SKM-1 treated with dmso at 0.1 percent for 144 hours (cell line): ENCODE measurements at regions not wholly inside any gene's neighbourhood (a gene's known extent, or its start where the extent isn't known, plus 50 kb on each side); places are given as distances from the start of the nearest gene placed in this dataset.
"Not testable (repeated sequence)": the region's sequence is repeated elsewhere in the genome, so short reads cannot be mapped to it uniquely, and the experiment has no call there.

ENCODE experiments used
- DNase-seq: peaks from one replicate; lab custom pipeline; 2025; ENCODE audit not compliant: unreplicated experiment; lab: John Stamatoyannopoulos, UW

- DNase-seq: no peak
These were observed 819.6 kb downstream of the RNF144A start for GRCh38 chr2:7736646-7737305.

- DNase-seq: no peak
These were observed 821.4 kb downstream of the RNF144A start for GRCh38 chr2:7738596-7738995.

GRCh38 chr2:7740114-7740513 lies 822.9 kb downstream of the RNF144A start:
- DNase-seq: no peak

- no peak for DNase-seq
These were observed 825.1 kb downstream of the RNF144A start for GRCh38 chr2:7742301-7742700.

- no peak for DNase-seq
These were observed 827.6 kb downstream of the RNF144A start for GRCh38 chr2:7744827-7745226.

- DNase-seq: no peak
These were observed 828.2 kb downstream of the RNF144A start for GRCh38 chr2:7745369-7745768.

GRCh38 chr2:7748717-7749415 lies 831.7 kb downstream of the RNF144A start:
- no peak for DNase-seq

GRCh38 chr2:7749895-7750559 lies 832.8 kb downstream of the RNF144A start:
- DNase-seq: no peak

GRCh38 chr2:7752291-7752690 lies 835.1 kb downstream of the RNF144A start:
- DNase-seq: no peak

GRCh38 chr2:7753777-7754176 lies 836.6 kb downstream of the RNF144A start:
- DNase-seq: no peak

GRCh38 chr2:7755879-7756278 lies 838.7 kb downstream of the RNF144A start:
- DNase-seq: no peak

GRCh38 chr2:7758073-7758759 lies 841.0 kb downstream of the RNF144A start:
- no peak for DNase-seq

GRCh38 chr2:7759898-7760297 lies 842.7 kb downstream of the RNF144A start:
- no peak for DNase-seq

GRCh38 chr2:7763418-7763817 lies 846.2 kb downstream of the RNF144A start:
- DNase-seq: not testable (repeated sequence)

- no peak for DNase-seq
These were observed 848.0 kb downstream of the RNF144A start for GRCh38 chr2:7765236-7765635.

- no peak for DNase-seq
These were observed 849.0 kb downstream of the RNF144A start for GRCh38 chr2:7766088-7766722.

GRCh38 chr2:7766978-7767565 lies 849.9 kb downstream of the RNF144A start:
- no peak for DNase-seq

GRCh38 chr2:7767902-7768301 lies 850.7 kb downstream of the RNF144A start:
- DNase-seq: no peak

GRCh38 chr2:7771781-7772180 lies 854.6 kb downstream of the RNF144A start:
- no peak for DNase-seq
